Cardiac muscle cell (in vitro differentiated cells and primary cell): ENCODE measurements at regions not wholly inside any gene's neighbourhood (a gene's known extent, or its start where the extent isn't known, plus 50 kb on each side); places are given as distances from the start of the nearest gene placed in this dataset.

ENCODE experiments used
- DNase-seq, 2 donors: peaks; one replicate each; pipeline versions ENCODE4 v3.0.0 to v3.0.0-alpha.2; 2010 to 2017; ENCODE audit warnings: low read depth in 1 of 2, low spot score in 1 of 2
- H3K27ac ChIP-seq: fragments of 200-600 bp; sonication (generic); 2 replicates; pipeline ENCODE4 v1.5.1; 2016
- H3K27me3 ChIP-seq: fragments of 200-600 bp; sonication (generic); 2 replicates; pipeline ENCODE4 v1.6.0; 2016; ENCODE audit warnings: control low read depth
- H3K36me3 ChIP-seq: fragments of 200-600 bp; sonication (generic); 2 replicates; pipeline ENCODE4 v1.5.1; 2016; ENCODE audit warnings: control low read depth
- H3K4me1 ChIP-seq: fragments of 200-600 bp; sonication (generic); 2 replicates; pipeline ENCODE4 v1.8.1; 2017; ENCODE audit warnings: low read depth, mild to moderate bottlenecking, mixed run types
- H3K4me3 ChIP-seq: fragments of 200-600 bp; sonication (generic); 2 replicates; pipeline ENCODE4 v1.5.1; 2016; ENCODE audit warnings: mild to moderate bottlenecking
- H3K9me3 ChIP-seq: fragments of 200-600 bp; sonication (generic); 2 replicates; pipeline ENCODE4 v1.5.1; 2017; ENCODE audit warnings: low read depth, mild to moderate bottlenecking, control low read depth
- TF ChIP-seq, protein P1 (sequence below): IDR thresholded peaks from 2 replicates; pipeline ENCODE4 v1.5.1; 2012; ENCODE audit warnings: low read depth, mild to moderate bottlenecking, low read length

DNA sequence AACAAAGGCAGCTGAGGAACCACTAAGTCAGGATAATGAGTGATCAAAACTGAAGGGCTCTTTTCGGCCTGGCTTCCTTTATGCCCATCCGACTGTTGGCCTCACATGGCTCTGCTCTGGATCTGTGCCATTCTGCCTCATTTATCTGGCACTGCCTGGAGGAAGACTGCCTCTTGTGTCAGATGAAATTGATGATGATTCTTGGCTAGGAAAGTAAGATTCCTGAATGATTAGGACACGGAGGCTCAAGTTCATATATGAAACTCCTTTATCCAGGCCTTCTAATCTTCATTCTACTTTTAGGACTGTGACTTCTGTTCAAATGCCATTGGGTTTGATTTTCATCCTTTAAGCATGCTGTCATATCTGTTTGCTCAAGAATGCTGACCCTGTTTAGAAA, 475.4 kb upstream of the RPS6KA3 start:
- H3K9me3 ChIP-seq: no peaks in the 10 kb centered on the region
- H3K36me3 ChIP-seq: no peaks in the 10 kb centered on the region
- H3K27ac ChIP-seq: no peak overlapping the region
- TF ChIP-seq, protein P1, sequence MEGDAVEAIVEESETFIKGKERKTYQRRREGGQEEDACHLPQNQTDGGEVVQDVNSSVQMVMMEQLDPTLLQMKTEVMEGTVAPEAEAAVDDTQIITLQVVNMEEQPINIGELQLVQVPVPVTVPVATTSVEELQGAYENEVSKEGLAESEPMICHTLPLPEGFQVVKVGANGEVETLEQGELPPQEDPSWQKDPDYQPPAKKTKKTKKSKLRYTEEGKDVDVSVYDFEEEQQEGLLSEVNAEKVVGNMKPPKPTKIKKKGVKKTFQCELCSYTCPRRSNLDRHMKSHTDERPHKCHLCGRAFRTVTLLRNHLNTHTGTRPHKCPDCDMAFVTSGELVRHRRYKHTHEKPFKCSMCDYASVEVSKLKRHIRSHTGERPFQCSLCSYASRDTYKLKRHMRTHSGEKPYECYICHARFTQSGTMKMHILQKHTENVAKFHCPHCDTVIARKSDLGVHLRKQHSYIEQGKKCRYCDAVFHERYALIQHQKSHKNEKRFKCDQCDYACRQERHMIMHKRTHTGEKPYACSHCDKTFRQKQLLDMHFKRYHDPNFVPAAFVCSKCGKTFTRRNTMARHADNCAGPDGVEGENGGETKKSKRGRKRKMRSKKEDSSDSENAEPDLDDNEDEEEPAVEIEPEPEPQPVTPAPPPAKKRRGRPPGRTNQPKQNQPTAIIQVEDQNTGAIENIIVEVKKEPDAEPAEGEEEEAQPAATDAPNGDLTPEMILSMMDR: no peak
- no peaks in the 10 kb centered on the region for H3K4me1 ChIP-seq
- H3K4me3 ChIP-seq: no peak overlapping the region
- no peak for DNase-seq
- H3K27me3 ChIP-seq: no peaks in the 10 kb centered on the region

DNA sequence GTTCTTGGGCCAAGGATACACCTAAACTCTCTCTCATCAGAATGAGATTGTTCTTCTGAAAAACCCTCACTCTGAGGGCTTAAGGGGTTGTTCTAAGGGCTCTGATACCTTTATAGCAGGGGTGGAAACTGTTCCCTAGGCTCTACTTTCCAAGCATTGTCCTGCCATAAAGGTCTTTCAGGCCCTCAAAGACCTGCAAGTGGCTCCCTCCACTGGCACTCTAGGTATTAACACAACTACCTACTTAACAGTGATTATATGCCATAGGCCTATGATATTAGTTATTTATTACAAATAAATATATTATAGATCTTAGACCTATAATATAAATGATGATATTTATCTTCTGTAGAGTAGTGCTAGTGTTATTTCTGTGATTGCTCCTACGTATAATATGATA, 473.7 kb upstream of the RPS6KA3 start:
- Histone ChIP-seq H3K4me1 (no peaks in the 10 kb centered on the region), H3K9me3 (no peaks in the 10 kb centered on the region), H3K4me3 (no peak overlapping the region), H3K27ac (no peak overlapping the region), H3K36me3 (no peaks in the 10 kb centered on the region), H3K27me3 (no peaks in the 10 kb centered on the region)
- TF ChIP-seq, protein P1: no peak
- no peak for DNase-seq

GRCh38 chrX:20739038-20739745, 472.5 kb upstream of the RPS6KA3 start:
- TF ChIP-seq, protein P1: no peak
- no peaks in the 10 kb centered on the region for H3K4me1 ChIP-seq

DNA sequence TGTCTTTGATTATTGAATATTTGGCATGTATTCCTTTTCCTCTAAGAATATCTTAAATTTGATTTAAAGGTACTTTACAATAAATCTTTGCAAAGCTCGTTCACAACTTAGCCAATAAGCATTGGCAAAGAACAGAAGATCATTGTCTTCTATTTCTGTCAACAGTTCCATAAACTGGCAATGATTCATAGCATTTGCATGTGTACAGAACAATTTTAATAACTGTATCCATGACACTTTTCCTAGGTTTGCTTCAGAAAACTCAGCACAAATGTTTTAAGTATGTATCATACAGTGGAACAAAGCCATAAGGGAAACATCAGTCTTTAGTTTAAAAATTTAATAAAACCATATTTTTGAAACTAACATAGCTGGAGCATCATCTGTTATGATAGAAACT, 462.7 kb upstream of the RPS6KA3 start:
- no peak for DNase-seq
- Histone ChIP-seq H3K36me3 (no peaks in the 10 kb centered on the region), H3K27ac (no peak overlapping the region), H3K4me3 (no peak overlapping the region), H3K4me1 (no peaks in the 10 kb centered on the region), H3K9me3 (peaks cover 4% of the 10 kb centered on the region), H3K27me3 (no peaks in the 10 kb centered on the region)
- TF ChIP-seq, protein P1: no peak

More at GRCh38 chrX:20739038-20739745, 472.5 kb upstream of the RPS6KA3 start:
- Histone ChIP-seq H3K27ac (no peak overlapping the region), H3K4me3 (no peak overlapping the region), H3K36me3 (no peaks in the 10 kb centered on the region), H3K27me3 (no peaks in the 10 kb centered on the region), H3K9me3 (no peaks in the 10 kb centered on the region)
- DNase-seq: no peak

DNA sequence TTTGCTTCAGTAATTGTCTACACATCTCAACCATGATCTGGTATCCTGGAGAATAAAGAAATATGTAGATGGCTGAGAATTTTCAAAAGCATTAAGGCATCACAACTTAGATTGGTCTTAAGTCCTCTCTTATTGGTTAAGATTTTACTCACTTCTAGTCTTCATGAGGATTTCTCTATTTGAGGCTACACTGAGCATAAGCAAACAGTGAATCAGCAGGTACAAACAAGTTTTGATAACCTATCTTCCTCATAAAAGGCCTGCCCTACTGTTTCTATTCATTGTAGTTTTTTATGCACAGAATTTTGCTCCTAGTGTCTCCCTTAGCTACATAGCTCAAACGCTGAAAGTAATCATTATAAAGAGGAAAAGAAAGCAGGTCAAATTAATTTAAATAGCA, 460.7 kb upstream of the RPS6KA3 start:
- no peak overlapping the region for H3K27ac ChIP-seq

More for the DNA sequence above, 460.7 kb upstream of the RPS6KA3 start:
- H3K9me3 ChIP-seq: peaks cover 4% of the 10 kb centered on the region
- no peaks in the 10 kb centered on the region for H3K4me1 ChIP-seq
- TF ChIP-seq, protein P1: no peak
- DNase-seq: no peak
- H3K36me3 ChIP-seq: no peaks in the 10 kb centered on the region
- no peak overlapping the region for H3K4me3 ChIP-seq
- H3K27me3 ChIP-seq: no peaks in the 10 kb centered on the region
